CD4-positive, alpha-beta T cell treated with Interleukin-15 for 1 hour (primary cell): ENCODE measurements at regions not wholly inside any gene's neighbourhood (a gene's known extent, or its start where the extent isn't known, plus 50 kb on each side); places are given as distances from the start of the nearest gene placed in this dataset.
"Not testable (repeated sequence)": the region's sequence is repeated elsewhere in the genome, so short reads cannot be mapped to it uniquely, and the experiment has no call there.

Experiments used
- DNase-seq: peaks from one replicate; pipeline ENCODE4 v3.0.0-alpha.2; 2020

DNA sequence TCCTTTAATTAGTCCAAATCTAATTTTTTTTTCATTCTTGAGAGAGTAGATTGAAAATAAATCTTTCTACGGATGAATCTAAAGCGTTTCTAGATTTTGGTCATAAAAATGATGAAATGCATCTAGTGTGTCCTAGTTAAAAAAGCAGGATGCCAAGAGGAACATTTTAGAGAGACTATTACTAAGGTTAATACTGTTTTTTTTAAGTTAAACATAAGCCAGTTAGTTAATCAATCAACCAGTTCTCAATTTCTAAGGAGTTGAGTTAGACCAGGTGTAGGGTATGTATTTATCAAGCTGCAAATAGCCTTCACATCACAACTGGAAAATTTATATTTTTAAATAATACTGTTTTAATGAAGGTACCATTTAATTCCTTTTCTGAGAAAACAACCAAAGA is 679.5 kb upstream of the IGFBP7 start:
- no peak for DNase-seq

DNA sequence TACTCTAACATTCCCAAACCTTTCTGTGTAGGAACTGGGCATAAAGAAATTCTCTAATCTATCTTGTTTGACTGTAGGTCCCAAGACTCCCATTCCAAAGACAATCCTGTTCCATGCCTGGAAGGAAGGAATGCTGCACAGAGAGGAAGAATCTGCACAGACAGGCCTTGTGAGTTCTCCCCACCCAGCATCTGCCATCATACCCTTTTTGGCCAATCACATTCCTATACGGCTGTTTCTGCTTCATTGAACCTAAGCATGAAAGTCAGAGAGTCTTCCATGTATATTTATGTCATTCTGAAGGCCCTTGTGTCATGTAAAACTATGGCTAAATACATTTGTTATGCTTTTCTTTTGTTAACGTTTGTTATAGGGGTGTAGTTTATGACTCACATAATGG is 667.7 kb upstream of the IGFBP7 start:
- no peak for DNase-seq

DNA sequence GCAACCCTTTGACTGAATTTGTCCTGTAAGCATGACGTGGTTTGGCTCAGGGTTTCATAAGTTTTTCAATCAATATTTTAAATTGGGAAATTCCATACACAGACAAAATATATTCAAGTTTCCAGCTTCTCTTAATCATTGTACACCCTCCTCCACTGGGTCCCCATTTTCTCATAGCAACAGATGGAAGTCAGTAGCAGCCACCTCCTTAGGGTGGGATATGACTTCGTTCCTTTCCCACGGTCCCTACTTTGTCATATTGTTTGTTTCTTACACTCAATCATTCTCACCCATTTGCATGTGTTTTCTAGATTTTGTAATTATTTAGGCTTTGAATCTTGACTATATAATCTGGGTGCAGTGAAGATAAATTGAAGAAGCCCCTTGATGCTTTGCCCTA is 664.5 kb upstream of the IGFBP7 start:
- no peak for DNase-seq

DNA sequence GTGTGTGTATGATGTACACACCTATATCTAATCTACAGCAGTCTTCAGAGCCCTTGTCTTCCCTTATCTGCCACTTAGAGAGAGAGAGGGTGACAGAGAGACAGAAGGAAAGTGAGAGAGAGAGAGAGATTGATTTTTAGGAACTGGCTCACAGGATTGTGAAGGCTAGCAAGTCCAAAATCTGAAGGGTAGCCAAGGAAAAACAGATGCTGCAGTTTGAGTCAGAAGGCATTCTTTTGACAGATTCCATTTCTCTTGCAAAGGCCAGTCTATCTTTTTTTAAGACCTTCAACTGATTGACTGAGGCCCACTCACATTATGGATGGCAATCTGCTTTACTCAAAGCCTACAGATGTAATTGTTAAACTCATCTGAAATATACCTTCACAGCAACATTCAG is 664.0 kb upstream of the IGFBP7 start:
- DNase-seq, result no peak

DNA sequence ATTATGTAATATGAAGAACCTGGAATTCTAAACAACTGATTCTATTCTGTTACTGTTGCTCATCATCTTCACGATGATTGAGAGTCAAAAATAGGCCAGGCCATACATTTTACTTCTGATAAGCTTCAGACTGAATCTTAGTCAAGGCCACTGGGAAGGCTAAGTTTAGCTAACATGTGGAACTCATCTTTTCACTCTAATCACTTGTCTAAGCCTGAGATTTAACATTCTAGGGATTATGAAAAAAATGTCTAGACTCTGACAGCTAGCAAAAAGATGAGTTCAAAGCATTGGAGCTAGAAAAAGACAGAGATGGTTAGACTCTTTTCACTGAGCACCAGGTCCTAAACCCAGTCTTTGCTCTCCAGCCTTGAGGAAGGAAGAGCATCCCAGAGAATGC is 656.2 kb upstream of the IGFBP7 start:
- DNase-seq, result no peak

DNA sequence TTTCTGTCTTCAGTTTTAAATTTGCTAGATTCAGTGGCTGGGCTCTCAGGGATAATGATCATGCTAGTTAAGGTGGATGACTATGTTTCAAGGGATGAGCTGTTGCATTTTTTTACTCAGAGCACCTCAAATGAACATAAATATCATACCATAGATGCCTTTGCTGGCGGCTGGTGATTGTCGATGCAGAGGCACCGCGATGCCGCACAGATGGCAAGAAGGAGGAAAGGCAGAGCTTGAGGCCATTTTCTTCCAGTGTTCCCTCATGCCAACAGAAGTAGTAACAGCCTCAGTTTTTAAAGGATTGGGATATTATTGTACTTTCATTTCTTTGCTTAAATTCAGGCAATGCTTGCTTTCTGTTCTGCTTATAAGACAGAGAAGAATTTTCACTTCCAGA is 654.7 kb upstream of the IGFBP7 start:
- no peak for DNase-seq

DNA sequence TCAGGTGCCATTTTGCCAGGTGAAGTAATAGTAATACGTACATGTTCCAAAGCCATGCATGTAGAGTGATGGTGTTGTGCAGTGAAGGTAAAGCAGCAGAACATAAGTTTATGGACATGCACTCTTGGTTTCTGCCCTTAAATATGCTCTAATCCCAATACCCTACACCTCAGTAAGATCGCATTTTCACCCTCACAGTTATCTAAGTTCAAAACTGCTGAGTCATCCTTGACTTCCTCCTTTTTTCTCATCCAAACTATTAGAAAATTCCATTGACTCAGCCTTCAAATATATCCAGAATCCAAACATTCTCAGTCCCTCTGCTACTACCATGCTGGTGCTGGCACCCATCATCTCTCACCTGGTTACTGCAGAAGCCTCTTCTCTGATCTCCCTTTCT is 652.9 kb upstream of the IGFBP7 start:
- DNase-seq, result no peak

DNA sequence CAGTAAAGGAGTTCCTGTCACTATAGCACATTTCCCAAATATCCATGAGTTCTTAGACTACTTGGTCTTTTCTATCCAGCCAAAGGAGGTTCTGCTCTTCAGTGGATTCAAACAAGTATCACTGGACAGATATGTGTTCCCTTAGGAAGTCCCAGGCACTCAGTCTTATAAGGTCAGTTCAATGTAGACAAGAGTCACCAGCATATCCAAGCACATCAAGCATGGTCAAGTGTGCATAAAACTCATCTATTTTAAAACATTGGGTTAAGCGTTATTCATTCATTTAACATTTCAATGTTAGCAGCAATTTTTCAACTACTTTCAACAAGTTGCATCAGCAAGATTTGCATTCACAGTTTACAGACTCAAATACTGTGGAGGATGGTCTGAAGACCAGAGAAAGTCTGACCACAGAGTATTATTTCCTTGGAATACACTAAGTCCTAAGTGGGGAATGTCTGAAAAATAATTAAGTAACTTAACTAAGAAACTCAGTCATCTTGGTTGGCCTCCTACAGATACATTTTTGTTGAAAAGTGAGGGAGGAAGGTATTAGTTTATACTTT is 630.5 kb upstream of the IGFBP7 start:
- DNase-seq, result no peak

DNA sequence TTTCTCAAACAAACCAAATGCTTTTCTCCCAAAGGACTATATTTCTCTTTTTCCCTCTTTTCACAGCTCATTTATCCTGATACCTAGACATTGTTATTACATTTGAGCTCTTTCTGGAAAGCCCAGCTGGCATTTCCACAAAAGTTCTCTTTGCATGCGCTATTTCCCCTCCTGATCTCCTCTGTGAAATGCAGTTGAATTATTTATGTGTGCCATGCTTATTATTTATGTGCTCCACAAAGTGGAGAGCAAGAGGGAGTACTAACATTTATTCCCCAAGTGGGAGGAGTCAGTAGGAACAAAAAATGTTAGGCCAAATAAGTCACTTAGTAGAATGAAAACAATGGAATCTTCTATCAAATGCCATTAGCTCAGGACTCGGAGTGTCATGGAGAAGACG is 626.6 kb upstream of the IGFBP7 start:
- DNase-seq, result no peak

DNA sequence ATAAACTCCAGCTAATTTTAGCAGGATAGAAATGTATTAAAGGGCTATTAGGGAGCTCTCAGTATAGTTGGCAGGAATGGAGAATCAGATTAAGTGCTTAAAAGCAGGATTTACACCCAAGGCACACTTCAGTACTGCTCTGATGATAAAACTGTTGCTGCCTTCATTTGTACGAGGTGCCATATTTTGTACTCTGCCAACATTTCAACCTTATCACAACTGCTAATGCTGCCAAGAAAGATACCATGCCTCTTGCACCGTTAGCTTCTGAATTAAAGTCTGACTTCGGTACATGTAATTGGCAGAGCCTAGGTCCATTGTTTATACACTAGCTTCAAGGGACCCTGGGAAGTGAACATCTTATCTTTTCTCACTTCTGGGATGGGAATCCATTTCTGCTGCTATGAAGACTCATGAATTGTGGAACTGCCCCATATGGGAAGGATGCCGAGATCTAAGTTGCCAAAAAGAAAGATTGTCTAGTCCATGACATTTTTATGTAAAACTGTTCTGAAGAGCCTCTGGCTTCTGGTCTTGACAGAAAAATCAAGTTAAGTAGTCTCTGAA is 624.0 kb upstream of the IGFBP7 start:
- no peak for DNase-seq

DNA sequence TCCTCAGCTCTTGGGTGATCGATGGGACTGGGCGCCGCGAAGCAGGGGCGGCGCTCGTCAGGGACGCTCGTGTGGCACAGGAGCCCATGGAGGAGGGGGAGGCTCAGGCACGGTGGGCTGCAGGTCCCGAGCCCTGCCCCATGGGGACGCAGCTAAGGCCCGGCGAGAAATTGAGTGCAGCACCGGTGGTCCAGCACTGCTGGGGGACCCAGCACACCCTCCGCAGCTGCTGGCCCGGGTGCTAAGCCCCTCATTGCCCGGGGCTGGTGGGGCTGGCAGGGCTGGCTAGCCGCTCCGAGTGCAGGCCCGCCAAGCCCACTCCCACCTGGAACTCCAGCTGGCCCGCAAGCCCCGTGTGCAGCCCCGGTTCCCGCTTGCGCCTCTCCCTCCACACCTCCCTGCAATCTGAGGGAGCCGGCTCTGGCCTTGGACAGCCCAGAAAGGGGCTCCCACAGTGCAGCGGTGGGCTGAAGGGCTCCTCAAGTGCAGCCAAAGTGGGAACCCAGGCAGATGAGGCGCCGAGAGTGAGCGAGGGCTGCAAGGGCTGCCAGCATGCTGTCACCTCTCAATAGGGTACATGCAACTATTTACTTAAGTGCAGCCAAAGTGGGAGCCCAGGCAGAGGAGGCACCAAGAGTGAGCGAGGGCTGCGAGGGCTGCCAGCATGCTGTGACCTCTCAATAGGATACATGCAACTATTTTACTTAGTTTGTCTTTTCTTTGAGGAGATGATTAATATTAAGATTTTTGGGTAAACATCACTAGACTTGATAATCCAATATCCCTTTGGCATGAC is 619.8 kb upstream of the IGFBP7 start:
- DNase-seq, result not testable (repeated sequence)

DNA sequence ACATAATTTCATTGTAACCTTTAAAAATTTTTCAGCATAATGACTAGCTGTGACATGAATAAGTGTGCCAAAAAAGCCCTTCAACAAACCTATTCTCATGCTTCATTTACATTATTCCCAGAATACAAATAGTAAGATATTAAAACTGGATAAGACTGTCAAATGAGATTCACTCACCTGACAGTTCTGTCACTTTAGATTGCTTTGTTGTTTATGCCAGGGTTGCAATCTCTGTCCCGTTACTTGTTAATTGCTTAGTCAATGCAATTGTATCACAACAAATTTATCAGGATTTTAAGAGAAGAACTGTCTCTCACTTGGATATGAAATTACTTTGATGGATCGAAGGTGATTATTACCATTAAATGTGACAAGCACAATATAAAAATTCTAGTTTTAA is 616.0 kb upstream of the IGFBP7 start:
- no peak for DNase-seq

DNA sequence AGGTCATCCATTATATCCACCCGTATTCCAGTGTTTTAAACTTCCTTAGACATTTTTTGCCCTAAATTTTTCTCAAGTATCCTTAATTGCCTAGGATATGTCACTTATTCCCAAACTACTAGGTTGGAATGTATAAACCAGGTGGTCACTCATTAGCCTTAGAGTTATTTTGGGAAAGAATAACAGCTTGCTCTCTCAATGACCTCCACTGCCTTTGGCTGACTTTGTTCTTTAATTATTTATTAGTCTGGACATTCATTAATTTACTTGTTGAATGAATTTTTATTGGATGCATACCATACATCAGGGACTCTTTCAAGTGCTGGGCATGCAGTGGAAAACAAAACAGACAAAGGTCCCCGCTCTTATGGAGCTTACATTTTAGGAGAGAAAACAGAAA is 609.3 kb upstream of the IGFBP7 start:
- DNase-seq, result no peak

DNA sequence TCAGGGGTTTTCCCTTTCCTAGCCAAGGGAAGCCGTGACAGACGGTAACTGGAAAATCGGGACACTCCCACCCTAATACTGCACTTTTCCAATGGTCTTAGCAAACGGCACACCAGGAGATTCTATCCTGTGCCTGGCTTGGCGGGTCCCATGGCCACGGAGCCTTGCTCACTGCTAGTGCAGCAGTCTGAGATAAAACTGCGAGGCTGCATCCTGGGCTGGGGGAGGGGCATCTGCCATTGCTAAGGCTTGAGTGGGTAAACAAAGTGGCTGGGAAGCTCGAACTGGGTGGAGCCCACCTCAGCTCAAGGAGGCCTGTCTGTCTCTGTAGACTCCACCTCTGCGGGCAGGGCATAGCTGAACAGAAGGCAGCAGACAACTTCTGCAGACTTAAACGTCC is 604.1 kb upstream of the IGFBP7 start:
- not testable (repeated sequence) for DNase-seq

DNA sequence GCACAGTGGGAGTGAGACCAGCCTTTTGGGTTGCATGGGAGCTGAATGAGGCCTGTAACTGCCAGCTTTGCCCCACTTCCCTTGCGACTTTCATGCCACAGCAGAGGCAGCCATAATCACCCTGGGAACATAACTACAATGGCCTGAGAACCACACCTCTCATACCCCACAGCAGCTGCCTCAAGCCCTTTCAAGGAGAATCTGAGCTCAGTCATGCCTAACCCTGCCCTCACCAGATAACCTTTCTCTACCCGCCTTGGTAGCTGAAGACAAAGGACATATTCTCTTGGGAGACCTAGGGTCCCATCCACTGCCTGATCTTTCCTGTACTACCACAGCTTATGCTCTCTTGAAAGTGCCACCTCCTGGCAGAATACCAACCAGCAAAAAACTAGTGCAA is 599.9 kb upstream of the IGFBP7 start:
- no peak for DNase-seq

DNA sequence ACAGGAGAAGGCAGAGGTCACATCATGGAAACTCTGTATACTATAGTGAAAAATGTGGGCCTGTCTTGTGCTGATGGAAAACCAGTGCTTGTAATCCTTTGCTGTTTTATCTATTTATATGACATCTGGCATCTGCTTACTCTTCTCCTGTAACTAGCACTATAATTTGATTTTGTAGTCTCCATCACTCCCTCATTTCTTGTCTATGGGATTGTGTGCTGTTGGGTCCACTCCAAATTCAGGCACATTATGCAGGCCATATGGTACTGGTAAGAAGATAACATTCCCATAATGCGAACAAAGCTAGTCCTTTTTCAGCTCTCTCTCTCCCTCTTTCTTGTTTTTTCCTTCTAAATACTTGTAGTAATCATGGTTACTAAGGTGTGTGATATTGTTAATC is 581.2 kb upstream of the IGFBP7 start:
- no peak for DNase-seq

DNA sequence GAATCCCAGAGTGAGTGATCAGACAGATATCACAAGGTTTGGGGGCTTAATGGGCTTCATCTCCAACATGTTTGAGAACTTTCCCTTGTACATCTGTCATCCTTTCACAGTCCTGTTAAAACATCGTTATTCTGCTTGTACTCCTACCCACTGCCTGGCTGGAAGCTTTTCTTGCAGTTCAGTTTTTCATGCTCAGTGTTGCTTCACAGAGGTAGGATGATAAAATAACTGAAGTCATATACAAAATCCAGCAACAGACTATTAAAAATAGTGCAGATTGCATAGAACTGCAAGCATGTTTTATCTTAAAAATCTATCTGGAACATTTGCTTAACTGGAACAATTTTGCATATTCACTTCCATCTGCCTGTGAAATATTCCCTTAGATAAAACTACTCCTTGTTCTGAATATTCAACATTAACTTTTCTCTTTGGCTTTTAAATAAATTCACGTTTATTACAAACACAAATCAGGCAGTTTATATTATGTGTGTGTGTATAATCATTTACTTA is 579.6 kb upstream of the IGFBP7 start:
- DNase-seq, result no peak

DNA sequence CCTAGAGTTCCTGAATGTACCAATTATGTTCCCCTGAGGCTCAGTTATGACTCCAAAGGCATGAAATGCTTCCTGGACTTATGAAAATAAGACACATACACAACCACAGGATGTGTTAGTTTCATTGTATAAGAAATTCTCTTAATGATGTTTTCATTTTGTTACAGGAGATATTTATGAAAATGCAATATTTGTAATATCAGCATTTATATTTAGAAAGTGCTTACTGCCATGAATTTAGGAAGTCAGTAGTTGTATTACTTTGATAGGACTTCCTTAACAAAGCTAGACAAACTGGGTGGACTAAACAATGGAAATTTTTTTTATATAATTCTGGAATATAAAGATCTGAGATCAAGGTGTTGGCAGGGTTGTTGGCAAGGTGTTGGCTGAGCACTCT is 572.1 kb upstream of the IGFBP7 start:
- no peak for DNase-seq

DNA sequence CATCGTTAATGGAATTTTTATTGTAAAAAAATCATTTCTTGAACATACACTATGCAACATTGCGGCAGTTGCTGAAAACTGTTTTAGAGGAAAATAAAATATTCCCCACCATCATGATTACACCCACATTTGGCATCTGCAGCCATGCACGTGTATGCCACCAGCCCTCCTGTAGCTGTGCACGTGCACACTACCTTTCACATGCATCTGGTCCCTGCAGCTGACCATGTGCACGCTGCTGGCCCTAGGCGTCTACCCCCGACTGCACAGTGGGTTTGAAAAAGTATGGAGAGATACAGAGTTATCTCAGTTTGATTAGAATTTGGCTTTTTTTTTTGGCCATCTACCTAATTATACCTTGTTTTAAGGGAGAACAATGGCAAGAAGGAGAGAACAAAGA is 569.8 kb upstream of the IGFBP7 start:
- no peak for DNase-seq

DNA sequence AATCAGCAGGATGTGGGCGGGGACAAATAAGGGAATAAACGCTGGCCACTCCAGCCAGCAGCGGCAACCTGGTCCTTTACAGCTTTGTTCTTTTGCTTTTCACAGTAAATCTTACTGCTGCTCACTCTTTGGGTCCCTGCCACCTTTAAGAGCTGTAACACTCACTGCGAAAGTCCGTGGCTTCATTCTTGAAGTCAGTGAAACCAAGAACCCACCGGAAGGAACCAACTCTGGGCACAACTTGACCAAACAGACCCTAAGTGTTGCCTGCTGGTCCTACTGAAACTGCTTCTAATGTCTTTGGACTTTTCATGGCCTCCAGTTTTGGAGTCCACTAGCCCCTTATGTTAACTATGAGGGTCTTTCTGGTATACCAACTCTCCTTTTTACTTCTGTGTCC is 566.2 kb upstream of the IGFBP7 start:
- DNase-seq, result no peak

DNA sequence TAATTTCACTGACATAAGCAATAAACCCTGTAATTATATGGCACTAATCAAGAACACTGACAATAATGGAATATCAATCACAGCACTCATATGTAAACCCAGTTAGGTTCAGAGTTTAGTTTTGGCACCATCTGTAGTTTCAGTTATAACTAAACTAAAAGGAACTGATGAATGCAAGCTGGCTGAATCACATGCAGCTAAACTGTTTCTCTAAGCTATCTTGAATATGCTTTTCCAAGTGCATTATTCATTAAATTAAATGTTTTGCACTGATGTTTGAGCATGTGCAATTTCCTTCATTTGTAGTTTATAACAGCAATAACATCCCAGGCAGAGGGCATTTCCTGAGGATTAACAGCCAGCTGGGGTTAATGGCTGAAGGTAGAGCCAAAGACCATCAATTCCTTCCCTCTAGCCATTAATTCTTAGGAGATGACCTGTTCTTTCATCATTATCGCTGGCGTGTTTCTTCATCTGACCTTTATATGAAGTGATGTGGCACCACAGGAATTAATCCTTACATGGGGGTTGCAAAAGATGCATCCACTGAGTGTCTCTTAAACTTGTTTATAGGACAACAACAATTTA is 562.8 kb upstream of the IGFBP7 start:
- DNase-seq, result no peak

DNA sequence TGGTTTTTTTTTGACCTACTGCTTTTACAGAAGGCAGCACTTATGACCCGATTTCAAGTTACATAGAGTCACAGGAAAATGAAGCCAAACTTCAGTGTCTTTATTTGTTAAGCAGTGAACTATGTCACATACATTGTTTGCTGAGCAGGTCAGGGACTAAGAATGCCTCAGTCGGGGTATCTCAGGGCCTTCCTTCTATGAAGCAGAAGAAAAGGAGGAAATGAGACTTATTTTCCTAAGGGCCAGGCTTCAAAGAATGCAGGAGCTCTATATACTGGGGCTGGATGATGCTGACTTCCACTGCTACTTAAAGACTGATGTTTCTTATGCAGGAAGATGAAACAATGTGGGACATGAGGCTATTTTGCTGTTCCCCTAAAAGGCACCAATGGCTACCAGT is 558.4 kb upstream of the IGFBP7 start:
- DNase-seq, result no peak

DNA sequence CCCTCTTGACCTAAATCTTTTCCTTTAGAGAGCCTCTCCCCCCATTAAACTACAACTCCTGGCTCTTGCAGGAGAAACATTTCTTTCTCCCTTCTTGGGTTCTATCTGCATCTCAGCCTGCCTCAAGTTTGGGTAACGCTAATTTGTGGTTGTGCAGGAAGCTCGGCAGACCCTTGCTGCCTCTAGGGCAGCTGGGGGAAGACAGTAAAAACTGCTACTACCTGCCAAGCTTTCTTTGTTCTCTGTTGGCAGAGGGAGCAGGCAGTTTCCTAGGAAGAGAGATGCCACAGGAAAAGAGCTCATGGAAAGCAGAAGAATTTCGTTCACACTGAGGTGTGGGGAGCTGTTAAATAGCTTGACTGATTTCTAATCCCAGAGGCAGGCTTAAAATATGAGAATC is 555.6 kb upstream of the IGFBP7 start:
- no peak for DNase-seq

DNA sequence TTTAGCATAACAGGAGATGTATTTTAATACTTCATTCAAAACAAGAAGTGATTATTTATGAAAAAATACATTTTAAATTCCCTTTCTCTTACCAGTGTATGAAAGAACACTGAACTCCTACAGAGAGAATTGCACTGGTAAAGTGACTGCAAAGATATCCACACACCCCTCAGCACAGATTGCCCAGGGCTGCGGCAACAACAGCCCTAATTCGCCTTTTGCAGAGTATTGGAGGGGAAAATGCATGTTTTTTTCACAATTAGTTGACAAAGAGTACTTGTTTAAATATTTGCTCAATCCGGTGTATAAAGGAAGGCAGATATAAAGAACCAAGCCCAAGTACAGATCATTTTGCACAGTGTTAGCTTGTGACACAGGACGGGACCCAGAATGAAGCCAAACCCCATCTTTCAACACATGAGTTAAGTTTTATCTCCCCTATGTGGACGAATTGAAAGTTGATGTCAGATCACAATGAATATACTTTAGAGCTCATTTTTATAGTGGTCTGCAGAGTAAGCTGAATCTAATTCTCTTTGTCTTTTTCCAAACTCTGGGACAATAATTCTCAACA is 551.4 kb upstream of the IGFBP7 start:
- DNase-seq, result no peak
